Gastroesophageal sphincter (tissue), 4 donors: ENCODE measurements at regions not wholly inside any gene's neighbourhood (a gene's known extent, or its start where the extent isn't known, plus 50 kb on each side); places are given as distances from the start of the nearest gene placed in this dataset.

ENCODE experiments used
- ATAC-seq: fragments of 150-250 bp; one replicate; pipeline ENCODE4 v1.9.1; 2016; ENCODE audit warnings: mild to moderate bottlenecking, moderate library complexity
- H3K27ac ChIP-seq, 4 donors: fragments of 200-600 bp; sonication (generic) in 3 of 4; 1 replicate in 3 of 4; 2 replicates in 1 of 4; pipeline ENCODE4 v1.5.1; 2016 to 2019
- H3K27me3 ChIP-seq: fragments of 200-600 bp; sonication (generic); one replicate; pipeline ENCODE4 v1.5.1; 2019
- H3K36me3 ChIP-seq, 2 donors: fragments of 200-600 bp; sonication (generic); one replicate each; pipeline ENCODE4 v1.5.1; 2019; ENCODE audit warnings: control low read depth in 1 of 2
- H3K4me1 ChIP-seq, 3 donors: fragments of 200-600 bp; sonication (generic); 1 replicate in 2 of 3; 2 replicates in 1 of 3; pipeline ENCODE4 v1.5.1; 2016 to 2019; ENCODE audit warnings: control low read depth in 2 of 3
- H3K4me3 ChIP-seq, 2 donors: fragments of 200-600 bp; sonication (generic); one replicate each; pipeline ENCODE4 v1.5.1; 2019; ENCODE audit warnings: mild to moderate bottlenecking in 1 of 2, moderate library complexity in 1 of 2
- H3K9me3 ChIP-seq, 3 donors: fragments of 200-600 bp; sonication (generic); one replicate each; pipeline ENCODE4 v1.5.1; 2017 to 2019; ENCODE audit warnings: control low read depth in 2 of 3
- CTCF ChIP-seq, 4 experiments: fragments of 200-600 bp in 2 of 4; fragments of 450-650 bp in 2 of 4; sonication (generic) in 1 of 4; IDR thresholded peaks; one replicate each; pipeline ENCODE4 v1.5.1; 2017 to 2019; ENCODE audit warnings: antibody characterized with exemption in 4 of 4, mild to moderate bottlenecking in 2 of 4, moderate library complexity in 2 of 4
- EP300 ChIP-seq: sonication (generic); formaldehyde crosslinking; IDR thresholded peaks from one replicate; pipeline ENCODE4 v1.6.1; 2017; ENCODE audit warnings: antibody characterized with exemption, mild to moderate bottlenecking
- POLR2A ChIP-seq, 2 donors: fragments of 450-650 bp; IDR thresholded peaks; one replicate each; pipeline ENCODE4 v1.6.1; 2017; ENCODE audit warnings: antibody characterized with exemption in 2 of 2, mild to moderate bottlenecking in 2 of 2, moderate library complexity in 1 of 2
- POLR2AphosphoS5 ChIP-seq: sonication (generic); formaldehyde crosslinking; IDR thresholded peaks from one replicate; pipeline ENCODE4 v1.6.1; 2017; ENCODE audit warnings: antibody characterized with exemption
- WGBS, 2 donors: methylation state at CpG; one replicate each; pipeline ENCODE4 v1.1.5; 2018; ENCODE audit warnings: low coverage in 1 of 2; 5-methylcytosine and 5-hydroxymethylcytosine counted together

GRCh38 chr12:93001407-93001806, 72.3 kb upstream of the EEA1 start:
- no peak overlapping the region for H3K4me3 ChIP-seq
- H3K9me3 ChIP-seq, result no peaks in the 10 kb centered on the region
- TF ChIP-seq CTCF (IDR thresholded peaks at IDR 0.05) (no peak), POLR2AphosphoS5 (no peak), EP300 (no peak), POLR2A (IDR thresholded peaks at IDR 0.05) (no peak)
- peaks cover 0 to 3% (median 0%) of the 10 kb centered on the region in 3 donors for H3K4me1 ChIP-seq
- H3K27me3 ChIP-seq, result no peaks in the 10 kb centered on the region
- no peak for ATAC-seq
- H3K27ac ChIP-seq, result no peak overlapping the region
- 88 to 93% methylated on average over 3 of the region's 3 CpGs for WGBS, 2 donors
- no peaks in the 10 kb centered on the region for H3K36me3 ChIP-seq

- ATAC-seq, result peak; percentile 44
- Histone ChIP-seq H3K27ac (no peak overlapping the region), H3K36me3 (no peaks in the 10 kb centered on the region), H3K27me3 (no peaks in the 10 kb centered on the region), H3K4me3 (no peak overlapping the region), H3K4me1 (peaks cover 0 to 3% (median 0%) of the 10 kb centered on the region in 3 donors), H3K9me3 (no peaks in the 10 kb centered on the region)
- 22 to 36% methylated on average over 7 of the region's 7 CpGs for WGBS, 2 donors
- TF ChIP-seq POLR2A (IDR thresholded peaks at IDR 0.05) (no peak), EP300 (no peak), POLR2AphosphoS5 (peak; percentile 79), CTCF (IDR thresholded peaks at IDR 0.05) (no peak)
Observed at GRCh38 chr12:93002293-93003054, 73.4 kb upstream of the EEA1 start.

GRCh38 chr12:93003531-93004239, 74.6 kb upstream of the EEA1 start:
- Histone ChIP-seq H3K4me1 (peaks cover 0 to 3% (median 0%) of the 10 kb centered on the region in 3 donors), H3K9me3 (no peaks in the 10 kb centered on the region), H3K27me3 (no peaks in the 10 kb centered on the region), H3K4me3 (no peak overlapping the region), H3K27ac (no peak overlapping the region), H3K36me3 (no peaks in the 10 kb centered on the region)
- 73 to 79% methylated on average over 8 to 9 of the region's 9 CpGs for WGBS, 2 donors
- no peak for TF ChIP-seq CTCF (IDR thresholded peaks at IDR 0.05)
- TF ChIP-seq POLR2AphosphoS5, result no peak
- TF ChIP-seq POLR2A (IDR thresholded peaks at IDR 0.05), result no peak
- TF ChIP-seq EP300, result no peak
- no peak for ATAC-seq

GRCh38 chr12:93005928-93006392, 76.9 kb upstream of the EEA1 start:
- Histone ChIP-seq H3K27ac (no peak overlapping the region), H3K4me3 (no peak overlapping the region), H3K9me3 (no peaks in the 10 kb centered on the region), H3K27me3 (no peaks in the 10 kb centered on the region), H3K36me3 (no peaks in the 10 kb centered on the region), H3K4me1 (peaks cover 0 to 3% (median 0%) of the 10 kb centered on the region in 3 donors)
- WGBS, 2 donors, result 81 to 96% methylated on average over 2 to 6 of the region's 8 CpGs
- ATAC-seq, result no peak
- TF ChIP-seq POLR2AphosphoS5 (no peak), CTCF (IDR thresholded peaks at IDR 0.05) (no peak), EP300 (no peak), POLR2A (IDR thresholded peaks at IDR 0.05) (no peak)
